ENCODE measurements at regions not wholly inside any gene's neighbourhood (a gene's known extent, or its start where the extent isn't known, plus 50 kb on each side); places are given as distances from the start of the nearest gene placed in this dataset.

DNA sequence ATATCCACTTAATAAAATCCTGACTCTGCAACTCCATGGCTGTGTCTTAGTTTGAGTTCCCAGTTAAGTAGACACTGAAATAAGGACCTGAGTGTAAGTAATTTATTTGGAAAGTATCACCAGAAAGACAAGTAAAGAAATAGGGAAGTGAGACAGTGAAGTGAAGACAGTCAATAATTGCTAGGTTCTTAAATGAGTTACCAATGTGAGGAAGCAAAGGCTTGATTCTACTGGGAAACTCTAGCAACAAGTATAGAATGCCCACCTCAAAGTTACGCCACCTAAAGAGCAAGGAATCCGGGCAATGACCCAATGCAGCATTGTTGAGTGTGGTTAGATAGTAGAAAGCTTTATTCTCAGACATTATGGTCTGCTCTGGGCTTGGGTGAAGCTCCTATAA is 383.9 kb downstream of the TLR4 start:
- no peak for DNase-seq

DNA sequence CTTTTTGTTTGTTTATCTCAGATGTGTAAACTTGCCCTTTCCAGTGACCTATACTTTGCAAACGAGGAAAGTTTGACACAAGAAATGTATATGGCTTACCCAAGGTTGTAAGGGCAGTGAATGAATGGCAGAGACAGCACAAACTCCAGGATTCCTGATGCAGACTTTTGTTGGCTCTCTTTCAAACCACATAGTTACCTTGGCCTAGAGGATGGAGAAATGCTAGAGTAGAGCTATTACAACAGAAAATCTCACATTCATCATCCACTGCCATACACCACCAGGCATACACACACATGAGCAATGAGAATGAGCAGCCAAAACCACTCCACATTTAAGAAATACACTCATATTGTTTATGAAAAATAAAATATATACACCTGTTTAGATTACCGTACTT is 387.0 kb downstream of the TLR4 start:
- no peak for DNase-seq

DNA sequence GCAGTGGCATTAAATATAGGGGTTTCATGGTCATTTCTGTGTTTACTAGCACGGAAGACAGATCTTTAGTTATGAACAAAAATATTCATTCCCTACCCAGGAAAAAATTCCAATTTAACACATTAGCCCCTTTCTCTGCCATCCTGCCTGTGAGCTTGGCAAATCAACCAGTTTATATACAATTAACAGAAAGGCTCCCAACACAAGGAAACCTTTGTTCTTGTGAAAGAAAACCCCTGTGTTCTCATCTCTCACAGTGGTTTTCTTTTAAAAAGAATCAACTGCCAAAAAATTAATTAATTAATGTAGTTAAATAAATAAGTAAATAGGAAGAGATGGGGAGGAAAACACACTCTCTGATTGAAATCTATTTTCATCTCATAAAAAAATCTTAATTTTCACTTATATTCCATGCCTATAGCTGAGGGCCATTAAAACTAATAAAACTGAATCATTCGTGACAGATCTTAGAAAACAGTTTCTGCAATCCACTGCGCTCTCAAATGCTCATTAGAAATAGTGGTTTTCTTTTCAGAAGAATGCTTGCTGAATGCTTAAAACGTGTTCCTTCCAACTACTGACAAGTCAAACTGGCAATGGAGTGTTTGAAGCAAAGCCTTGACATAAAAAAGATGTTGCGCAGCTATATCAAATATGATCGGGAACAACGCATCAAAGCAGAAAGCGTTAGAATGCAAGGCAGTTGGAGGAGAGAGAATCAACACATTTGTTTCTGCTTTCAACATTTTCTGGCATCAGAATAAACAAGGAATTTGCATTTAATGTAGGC is 387.7 kb downstream of the TLR4 start:
- DNase-seq, result no peak

DNA sequence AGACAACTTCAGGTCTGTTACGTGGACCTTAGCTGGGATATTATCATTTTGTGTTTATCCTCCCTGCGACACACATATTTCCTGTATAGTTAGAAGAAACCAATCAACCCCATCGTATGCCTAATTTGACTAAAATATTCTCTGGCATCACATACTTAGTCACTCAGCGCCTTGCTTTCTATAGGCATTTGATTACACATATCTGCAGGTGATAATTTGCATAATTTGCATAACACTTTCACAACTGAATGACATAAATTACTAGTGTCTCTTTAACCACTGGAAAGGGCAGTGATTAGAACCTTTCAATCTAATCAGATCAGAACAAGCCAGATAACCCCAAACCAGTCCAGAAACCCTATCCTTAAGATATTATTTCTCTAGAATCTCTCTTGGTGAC is 390.2 kb downstream of the TLR4 start:
- DNase-seq, result no peak

DNA sequence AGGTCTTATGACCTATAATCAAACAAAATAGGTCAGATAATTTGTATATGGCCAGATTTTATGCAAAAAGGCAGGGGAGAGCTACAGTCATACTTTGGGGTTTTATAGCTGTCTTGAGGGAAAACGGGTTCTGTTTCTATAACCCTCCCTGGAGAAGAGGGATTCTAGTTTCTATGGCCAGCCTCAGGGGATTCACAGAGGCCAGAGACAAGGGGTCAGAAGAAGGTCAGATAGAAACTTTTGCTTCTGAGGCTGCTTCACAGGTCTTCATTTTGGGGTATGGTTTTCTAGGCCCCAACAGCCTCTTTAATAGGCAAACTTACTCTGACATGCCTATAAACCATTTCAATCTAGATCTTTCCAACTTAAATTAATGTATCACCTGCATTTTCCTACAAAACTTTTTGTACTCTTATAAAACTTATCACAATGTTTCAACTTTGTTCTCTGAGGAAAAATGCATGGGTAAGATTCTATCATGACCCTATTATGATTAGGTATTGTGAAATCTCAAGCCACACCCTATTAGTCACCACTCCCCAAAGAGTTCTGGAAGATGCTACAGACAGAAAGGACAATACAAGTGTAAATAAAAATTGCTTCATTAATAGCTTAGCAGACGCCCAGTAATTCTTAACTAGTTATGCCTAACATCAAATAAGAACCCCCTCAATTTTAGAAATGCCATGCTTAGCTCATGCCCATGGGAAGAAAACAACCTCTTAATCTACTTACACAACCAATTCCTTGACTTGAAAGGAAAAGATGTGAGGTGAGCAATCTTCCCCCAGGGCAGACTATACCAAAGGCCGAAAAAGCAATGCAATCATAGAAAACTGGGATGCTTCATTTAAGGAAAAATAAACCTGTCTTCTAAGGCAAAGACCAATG is 396.6 kb downstream of the TLR4 start:
- no peak for DNase-seq

DNA sequence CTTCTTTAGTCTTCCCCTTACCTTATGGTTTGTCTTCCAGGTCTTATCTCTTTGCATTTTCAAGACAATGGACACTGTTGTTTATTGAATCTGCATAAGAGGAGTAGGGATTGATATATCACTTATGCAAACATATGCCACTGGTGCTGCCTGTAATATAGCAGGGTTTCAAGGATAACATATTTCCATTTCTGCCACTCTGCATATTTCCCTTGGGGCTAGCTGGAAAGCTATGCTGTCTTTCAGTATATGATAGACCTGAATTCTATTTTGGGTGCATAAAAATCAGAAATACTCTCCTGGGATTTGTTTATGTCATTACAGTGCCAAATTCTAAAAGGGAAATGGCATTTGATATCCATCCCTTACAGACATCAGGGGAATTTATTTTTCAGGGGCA is 400.2 kb downstream of the TLR4 start:
- DNase-seq, result no peak

DNA sequence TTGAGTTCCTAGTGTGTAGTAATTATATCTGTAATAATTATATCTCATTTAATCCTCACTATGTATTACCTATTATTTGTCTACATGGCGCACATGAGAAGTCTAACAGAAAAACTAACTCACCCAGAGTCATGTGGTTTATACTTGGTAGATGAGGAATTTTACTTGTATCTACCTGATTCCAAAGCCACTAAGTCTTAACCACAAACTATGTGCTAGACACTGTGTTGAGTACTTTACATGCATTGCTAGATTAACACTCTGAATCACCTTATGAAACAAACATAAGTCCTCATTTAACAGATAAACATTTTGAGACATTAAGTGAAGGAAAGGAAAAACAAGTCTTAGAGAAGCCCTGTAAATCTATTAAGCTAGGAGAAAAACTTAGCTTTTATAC is 404.8 kb downstream of the TLR4 start:
- no peak for DNase-seq

DNA sequence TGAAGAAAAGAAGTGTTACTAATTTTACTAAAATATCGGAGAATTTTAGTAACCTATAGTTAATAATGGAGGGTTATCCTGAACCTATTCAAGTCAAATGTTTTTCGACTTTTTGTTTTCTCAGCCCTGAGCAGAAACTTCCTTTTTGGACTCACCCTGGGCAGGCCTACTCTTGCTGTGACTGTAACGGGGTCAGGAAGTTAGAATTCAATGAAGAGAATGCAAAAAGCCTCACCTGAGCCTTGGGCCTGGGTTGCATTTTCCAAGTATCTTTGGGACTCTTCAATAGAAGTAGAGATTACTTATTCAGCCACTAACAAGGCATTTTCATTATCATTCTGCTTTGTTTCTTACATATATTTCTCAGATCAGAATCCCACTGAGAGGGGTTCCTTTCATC is 405.3 kb downstream of the TLR4 start:
- no peak for DNase-seq

DNA sequence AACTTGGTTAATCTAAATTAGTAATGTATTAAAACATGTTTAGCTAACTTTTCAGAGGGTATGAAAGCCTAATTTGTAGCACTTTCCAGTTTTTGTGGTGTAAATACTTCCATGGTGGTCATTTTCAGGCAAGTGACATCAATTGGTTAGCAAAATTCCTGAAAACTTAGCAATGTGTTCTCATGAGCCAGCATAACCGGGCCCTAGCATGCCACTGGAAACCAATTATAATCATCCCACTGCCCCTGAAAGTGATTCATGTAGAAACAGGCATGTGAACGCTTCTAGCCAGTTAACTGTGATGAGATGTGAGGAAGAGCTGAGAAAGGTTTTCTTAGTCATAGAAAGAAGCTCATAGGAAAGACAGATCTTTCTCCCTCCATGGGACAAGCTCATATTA is 417.2 kb downstream of the TLR4 start:
- no peak for DNase-seq

DNA sequence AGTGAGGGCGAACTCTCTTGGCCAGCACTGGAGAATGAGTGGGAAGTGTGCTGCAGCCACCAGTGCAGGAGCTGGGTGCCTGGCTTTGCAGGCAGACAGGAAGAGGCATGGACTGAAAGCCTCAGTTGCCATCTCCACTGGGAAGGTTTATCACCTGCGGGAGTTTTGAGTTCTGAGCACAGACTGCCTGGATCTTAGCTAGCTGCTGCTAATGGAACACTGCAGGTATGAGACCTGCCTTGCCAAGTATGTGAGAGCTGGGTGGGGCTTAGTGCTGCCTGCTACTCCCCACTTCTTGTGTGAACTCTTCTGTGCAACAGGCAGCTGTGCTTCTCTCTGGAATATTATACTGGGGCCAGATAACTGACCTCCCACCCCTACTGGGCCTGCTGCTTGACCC is 424.1 kb downstream of the TLR4 start:
- DNase-seq, result no peak

DNA sequence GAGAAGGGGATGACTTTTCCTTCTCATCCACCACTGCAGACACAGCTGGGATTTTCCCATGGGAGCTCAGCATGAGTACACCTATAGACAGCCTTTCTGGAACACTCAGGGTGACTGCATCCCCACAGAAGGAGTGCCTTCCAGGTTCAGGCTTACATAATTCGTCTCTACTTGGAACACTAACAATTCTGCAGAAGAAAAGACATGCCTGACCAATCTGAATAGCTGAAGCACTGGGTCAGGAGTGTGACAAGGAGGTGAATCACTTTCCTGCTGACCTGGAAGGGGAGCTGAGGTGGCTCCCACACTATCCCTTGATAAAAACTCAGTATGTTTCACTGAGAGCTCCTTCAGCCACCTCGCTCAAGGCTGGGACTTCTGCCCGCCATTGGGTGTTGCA is 425.3 kb downstream of the TLR4 start:
- DNase-seq, result no peak

DNA sequence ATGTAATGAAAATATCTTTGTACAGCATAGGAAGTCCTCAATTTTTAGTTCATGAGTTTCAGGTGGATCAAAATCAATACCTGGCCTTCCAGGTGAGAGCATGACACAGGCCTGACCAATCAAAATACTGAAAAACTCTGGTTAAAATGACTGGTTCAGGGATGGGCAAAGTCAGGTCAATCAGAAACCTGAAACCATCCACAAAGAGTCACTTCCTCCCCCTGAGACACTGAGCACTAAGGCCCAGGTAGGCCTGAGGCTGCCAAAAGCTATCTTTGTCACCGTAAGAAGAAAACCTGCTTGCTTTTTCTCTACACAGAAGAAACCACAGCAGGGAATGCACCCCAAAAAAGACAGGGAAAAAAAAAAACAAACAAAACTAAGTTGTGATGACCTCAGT is 444.8 kb downstream of the TLR4 start:
- no peak for DNase-seq

DNA sequence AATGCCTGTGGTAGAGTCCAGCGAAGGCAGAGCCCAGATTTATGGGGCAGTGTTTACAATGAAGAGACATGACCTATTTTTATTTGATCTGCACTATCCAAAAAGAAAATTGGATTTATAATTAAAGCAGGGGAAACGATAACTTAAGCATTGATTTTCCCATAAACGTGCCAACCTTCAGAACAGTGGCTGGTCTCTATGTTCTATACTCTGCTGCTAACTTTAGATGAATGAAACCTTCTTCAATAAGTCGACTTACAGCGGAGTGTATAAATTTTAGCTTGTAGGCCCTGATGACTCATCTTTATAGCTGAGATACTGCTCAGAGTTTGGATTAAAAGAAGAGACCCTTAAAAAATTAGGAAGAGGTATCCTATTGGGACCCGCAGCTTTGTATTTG is 452.6 kb downstream of the TLR4 start:
- no peak for DNase-seq

DNA sequence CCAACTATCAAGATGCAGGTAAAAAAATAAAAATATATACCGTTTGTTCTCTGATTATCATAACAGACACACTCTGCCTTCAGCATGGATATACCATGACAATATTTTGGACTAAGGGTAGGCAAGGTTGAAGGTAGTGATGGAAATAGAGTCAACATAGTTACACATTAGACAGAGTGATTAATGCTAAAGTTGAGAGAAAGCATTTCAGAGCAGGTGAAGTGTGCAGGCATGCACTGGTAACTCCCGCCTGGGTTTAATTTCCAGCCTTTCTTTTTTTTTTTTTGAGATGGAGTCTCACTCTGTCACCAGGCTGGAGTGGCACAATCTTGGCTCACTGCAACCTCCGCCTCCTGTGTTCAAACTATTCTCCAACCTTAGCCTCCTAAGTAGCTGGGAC is 458.5 kb downstream of the TLR4 start:
- DNase-seq, result no peak

DNA sequence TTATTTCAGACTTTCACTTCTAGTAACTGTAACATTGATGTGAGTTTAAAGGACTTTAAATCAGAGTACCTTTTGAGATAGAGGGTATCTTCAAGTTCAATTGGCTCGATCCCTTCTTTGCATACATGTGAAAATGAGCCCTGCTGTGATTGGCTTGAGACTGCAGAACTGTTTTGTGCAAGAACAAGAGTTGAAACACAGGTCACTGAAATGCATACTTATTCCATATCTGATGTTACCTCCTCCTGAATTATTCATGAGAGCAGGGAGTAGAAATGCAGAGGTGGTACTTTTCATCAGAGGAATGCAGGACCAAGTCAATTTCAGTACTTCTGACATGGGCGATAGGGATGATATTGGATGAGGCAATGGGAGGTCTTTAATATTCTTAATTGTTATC is 459.5 kb downstream of the TLR4 start:
- no peak for DNase-seq

DNA sequence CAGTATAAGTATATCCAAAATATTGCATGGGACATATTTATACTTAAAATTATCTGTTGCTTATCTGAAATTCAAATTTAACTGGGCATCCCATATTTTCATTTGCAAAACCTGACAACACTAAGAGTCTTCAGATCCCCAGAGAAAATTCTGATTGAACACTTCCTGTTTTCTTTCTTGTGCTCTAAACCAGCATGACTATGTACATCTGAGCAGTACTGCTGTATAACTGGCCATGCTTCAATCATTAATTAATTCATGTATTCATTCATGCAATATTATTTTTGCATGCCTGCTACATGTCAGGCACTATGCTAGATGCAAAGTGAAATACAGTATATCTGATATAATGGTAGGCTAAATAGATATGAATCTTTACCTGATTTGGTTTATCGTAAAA is 461.2 kb downstream of the TLR4 start:
- no peak for DNase-seq

DNA sequence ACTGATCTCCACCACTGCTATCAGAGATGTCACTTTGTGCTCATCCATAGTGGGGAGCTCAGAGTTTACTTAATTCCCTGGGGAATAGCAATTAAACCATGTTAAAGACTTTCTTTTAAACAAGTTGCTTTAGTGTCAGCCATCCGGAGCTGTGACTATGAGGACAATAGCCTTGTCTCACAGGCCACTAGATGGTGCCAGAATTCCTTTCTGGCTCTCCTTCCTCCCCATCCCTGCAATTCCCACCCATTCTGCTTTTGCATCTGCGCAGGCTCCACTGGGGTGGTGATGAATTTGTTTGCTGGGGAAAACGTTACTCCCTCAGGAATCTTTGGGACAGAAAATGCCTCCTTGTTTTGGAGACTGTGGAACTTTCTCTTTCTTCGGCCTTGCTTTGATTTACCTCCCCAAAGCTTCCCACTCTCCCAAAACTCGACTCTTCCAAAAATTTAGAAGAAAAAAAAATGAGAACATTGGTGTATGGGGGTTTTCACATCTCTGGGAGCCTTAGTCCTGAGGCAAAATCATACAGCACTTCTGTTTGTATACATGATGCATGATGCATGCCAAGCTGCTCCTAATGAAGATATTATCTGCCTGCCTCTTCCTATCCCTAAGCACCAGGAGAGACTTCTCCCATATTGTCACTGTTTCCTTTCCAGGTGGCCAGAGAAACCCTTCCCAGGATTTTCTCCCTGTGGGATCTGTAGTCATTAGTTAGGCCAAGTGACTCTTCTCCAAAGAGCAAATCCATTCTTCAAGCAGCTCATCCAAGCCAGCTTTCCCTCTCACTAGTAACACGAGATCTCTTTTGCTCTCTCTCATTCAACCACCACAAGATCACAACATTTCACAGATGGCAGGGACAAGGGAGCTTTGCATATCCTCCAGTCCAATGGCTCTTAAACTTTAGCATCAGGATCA is 466.1 kb downstream of the TLR4 start:
- no peak for DNase-seq

DNA sequence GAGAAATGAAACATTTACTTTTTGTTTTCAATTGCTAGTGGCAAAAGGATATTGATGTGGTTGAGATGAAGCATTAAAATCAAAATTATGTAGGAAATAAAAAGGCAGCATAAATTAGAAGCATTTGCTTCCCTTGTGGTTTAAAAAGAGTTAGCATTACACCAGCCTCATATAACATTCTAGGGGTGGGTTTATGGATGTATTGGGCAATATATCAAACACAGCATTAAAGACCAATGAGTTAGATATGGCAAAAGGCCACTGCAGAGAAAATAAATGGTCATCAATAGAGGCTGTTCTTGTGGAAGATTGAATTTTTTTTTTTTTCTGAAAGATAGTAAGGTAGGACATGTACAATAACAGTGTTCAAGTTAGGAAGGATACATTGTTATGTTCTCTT is 473.0 kb downstream of the TLR4 start:
- no peak for DNase-seq

DNA sequence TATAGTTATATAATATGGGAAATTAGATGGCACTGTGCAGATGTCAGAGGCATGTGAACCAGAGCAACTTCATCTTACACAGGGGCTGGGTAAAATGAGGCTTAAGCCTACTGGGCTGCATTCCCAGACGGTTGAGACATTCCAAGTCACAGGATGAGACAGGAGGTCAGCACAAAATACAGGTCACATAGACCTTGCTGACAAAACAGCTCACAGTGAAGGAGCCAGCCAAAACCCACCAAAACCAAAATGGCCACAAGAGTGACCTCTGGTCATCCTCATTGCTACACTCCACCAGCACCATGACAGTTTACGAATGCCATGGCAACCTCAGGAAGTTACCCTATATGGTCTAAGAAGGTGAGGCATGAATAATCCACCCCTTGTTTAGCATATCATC is 479.4 kb downstream of the TLR4 start:
- no peak for DNase-seq

DNA sequence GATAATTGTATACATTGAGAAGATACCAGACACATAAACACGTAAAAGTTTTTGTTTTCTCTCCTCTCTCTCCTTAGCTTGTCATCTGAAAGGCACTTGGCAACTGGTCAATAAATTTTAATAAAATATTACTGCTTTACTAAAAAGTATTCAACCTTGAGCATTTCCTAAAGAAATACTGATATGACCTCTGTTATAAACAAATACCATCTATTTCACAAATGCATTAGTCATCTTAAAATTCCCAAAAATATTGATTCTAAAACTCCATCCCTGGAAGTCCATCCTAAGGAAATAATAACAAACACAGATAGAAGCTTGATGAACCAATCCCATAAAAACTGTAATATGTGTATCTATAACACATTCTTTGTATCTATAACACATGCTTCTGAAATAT is 483.2 kb downstream of the TLR4 start:
- no peak for DNase-seq

DNA sequence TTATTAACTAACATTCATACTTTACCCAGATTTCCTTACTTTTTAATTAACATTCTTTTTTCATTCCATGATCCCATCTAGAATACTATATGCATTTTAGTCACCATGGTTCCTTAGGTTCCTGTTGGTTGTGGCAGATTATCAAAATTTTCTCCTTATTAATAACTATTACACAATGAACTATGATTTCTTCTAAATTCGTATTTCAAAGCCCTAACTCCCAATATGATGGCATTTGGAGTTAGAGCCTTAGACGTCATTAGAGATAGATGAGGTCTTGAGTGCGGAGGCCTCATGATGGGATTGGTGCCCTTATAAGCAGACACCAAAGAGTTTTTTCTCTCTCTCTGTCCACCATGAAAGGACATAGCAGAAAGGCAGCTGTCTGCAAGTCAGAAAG is 485.4 kb downstream of the TLR4 start:
- DNase-seq, result no peak

DNA sequence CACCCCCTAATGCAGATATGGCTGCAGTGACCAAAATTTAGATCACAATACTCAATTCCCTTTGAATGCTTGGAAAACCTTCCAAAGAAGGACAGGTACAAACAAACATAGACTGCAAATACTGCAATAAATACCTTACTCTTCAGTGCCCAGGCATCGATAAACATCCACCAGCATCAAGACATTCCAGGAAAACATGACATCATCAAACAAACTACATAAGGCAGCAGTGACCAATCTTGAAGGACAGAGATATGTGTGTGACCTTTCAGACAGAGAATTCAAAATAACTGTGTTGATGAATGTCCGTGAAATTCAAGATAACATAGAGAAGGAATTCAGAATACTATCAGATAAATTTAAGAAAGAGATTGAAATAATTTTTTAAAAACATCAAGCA is 488.6 kb downstream of the TLR4 start:
- no peak for DNase-seq

DNA sequence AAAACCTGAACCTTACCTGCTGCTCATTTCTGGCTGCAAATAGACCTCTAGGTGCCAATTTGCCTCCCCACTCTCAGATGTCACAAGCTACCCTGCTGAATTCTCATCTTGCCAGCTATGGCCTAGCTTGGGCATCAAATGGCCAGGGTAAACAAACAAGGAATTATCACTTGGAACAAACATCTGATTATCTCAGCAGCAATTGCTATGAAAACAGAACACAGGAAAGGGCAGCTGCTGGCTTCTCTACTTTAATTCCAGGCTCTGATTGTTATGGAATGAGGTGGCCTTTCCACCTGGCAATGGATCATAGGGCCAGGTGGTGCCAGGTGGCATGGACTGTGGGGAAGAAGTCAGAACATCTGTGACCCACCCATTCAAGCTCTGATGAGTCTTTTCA is 505.1 kb downstream of the TLR4 start:
- no peak for DNase-seq

Data from CD4-positive, alpha-beta T cell treated with Interleukin-6 for 4 hours (primary cell).